Hematopoietic multipotent progenitor cell treated with erythropoietin and hydrocortisone succinate and interleukin-3 and kit ligand, for 17 days (in vitro differentiated cells): ENCODE measurements at regions not wholly inside any gene's neighbourhood (a gene's known extent, or its start where the extent isn't known, plus 50 kb on each side); places are given as distances from the start of the nearest gene placed in this dataset.

Experiments used
- DNase-seq: peaks from one replicate; pipeline ENCODE4 v3.0.0-alpha.2; 2015; ENCODE audit warnings: low spot score

DNA sequence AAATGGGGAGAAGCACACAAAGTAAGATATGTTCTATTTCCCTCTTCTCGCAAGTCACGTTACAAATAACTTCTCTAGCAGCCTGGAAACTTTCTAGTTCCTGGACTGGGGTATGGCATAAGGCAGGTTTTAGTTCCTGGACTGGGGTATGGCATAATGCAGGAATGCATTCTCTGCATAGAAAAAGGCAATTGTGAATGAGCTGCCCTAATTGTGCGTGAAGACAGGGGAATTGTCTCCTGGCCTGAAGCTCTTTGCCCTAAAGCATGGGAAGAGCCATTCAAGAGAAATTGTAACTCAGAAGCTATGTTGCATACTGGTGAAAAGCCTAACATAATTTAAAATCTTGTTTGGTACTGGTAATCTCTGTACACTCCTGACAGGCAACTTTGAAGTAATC is 54.3 kb upstream of the CBLB start:
- no peak for DNase-seq

DNA sequence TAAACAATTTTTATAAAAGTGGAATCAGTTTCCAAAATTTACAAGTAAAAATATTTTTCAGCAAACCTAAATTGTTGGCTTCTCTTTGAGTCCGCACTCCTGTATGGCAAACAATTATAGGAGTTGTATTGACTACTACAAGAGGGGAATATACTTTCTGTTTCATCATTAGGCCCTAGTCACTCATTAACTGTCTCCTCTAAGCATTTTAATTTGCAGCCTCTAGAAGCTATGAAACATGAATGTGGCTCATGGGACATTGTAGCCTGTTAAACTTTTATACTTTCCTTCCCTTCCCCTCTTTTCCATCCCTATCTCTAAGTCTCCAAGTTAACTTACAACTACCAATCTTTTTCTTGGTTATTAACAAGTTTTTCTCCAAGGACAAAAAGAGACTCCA is 58.9 kb upstream of the CBLB start:
- no peak for DNase-seq

DNA sequence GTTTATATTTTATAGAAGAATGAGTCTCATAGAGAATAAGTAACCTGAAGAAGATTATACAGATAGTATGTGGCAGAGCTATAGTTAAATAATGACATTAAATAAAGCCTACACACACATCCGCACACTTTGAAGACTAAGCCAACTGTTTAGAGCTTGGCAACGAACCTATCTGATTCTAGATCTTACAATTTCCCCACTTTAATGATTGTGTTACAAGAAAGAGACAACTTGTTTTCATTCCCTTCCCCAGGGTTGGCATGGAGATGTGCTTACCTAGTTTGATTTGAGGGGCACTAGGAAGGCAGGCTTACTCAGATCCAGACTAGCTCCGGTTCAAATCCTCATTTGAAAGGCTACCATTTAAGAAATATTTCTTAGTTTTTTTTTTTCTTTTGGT is 61.9 kb upstream of the CBLB start:
- no peak for DNase-seq

DNA sequence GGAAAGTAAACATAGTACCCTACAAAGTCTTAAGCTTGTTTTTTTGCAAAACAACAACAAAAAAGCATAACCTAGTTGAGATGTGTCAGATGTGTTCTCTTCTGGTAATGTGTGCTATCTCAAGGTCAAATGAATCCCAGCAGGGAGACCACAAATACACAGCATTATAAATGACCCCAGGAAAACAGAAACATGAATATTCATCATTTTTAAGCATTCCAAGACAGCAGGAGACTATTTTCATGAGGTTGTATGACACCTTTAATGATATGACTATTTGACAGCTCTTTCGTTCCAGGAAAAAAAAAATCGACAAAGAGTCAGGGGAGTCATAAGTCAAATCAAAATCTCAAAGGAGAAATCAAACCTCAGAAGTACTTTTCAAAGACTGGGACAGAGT is 62.7 kb upstream of the CBLB start:
- no peak for DNase-seq

DNA sequence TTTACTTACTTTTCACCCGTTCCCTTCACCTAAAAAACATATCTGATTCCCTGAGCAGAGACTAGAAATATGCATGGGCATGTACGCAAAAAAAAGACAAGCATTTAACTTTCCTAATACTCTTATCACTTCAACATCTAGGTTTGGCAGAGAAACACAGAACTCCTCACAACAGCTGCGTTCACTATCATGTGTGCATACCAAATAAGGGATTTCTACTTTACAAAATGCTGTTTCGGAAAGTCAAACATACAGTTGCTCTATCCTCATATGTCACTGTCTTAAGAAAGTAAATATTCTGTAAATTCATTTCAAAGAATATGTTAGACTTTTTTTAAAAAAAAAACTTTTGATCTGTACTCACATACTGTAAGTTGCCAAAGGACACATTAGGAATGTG is 65.1 kb upstream of the CBLB start:
- DNase-seq, result no peak

DNA sequence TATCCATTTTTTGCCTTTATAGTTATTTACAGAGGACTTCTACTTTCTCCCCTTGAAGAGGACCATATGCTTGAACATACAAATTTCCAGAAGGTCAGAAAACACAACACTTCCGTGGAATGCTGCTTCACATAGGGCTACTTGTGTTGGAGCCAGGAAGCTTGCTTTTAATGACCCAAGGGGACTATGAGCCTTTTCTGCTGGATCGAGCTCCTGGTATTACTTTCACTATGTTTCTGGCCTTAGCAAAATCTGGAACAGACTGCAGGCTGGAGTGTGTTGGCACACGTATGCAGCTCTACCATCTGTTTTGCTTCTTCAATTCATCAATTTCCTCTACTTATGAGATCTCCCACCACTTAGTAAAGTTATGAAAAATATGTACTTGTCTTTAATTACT is 69.3 kb upstream of the CBLB start:
- DNase-seq, result no peak

DNA sequence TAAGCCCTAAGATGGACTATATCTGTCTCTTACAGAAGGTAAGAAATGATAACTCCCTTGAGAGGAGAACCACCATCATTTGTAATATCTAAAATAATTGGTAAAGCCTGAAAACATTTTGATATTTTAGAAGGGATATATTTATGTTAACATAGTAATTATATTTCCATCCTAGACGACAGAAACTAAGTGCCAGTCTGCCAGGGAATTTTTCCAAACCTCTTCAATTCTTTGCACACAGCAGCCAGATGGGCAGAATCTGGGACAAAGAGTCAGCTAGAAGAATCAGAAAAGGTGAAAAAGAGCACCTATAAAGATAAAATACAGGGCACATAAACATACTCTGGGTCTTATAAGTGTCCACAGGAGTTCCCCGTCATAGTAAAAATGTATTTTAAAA is 70.0 kb upstream of the CBLB start:
- no peak for DNase-seq

DNA sequence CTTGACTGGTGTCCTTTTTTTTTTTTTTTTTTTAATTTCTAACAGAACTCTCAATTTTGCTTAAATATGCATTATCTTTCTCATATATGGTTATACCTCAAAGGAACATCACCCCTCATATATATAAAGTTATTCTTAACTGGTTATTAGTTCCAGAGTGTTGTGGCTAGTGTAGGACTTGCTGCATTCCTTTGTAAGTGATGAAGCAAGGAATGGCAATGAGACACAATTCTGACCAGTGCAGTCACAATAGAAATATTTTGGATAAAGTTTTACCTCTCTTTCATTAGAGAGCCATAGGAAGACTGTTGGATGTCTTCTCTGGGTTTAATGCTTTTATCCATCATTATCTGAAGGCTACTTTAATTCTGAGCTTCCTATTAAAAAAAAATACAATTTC is 75.5 kb upstream of the CBLB start:
- no peak for DNase-seq

DNA sequence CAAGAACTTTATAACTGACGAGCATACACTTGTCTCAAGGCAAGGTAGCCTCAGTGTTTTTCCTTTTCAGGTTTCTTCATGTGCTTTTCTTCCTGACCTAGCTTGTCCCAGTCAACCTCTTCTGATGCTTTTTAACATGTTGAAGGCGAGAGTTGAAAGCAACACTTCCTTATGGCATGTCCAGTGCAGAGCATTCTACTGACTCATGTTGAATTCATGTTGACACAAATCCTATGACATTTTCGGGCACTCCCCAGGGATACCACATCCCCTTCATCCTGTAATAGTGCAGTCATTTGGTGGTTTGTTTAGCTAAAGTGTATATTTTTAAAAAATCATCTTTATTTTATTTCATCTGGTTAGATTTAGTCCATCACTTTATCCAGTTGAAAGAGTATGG is 75.9 kb upstream of the CBLB start:
- DNase-seq, result no peak

DNA sequence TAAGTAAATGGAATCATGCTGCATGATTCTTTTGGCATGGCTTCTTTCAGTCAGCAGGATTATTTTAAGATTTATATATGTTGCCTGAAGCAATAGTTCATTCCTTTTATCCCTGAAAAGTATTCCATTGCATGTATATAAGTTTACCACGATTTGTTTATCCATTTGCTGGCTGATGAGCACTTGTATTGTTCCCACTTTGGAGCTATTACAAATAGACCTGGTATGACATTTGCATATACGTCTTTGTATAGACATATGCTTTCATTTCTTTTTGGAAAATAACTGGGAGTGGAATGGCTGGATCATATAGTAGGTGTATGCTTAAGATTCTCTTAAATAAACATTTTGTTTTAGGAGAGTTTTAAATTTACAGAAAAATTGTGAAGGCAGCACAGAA is 79.3 kb upstream of the CBLB start:
- DNase-seq, result no peak

DNA sequence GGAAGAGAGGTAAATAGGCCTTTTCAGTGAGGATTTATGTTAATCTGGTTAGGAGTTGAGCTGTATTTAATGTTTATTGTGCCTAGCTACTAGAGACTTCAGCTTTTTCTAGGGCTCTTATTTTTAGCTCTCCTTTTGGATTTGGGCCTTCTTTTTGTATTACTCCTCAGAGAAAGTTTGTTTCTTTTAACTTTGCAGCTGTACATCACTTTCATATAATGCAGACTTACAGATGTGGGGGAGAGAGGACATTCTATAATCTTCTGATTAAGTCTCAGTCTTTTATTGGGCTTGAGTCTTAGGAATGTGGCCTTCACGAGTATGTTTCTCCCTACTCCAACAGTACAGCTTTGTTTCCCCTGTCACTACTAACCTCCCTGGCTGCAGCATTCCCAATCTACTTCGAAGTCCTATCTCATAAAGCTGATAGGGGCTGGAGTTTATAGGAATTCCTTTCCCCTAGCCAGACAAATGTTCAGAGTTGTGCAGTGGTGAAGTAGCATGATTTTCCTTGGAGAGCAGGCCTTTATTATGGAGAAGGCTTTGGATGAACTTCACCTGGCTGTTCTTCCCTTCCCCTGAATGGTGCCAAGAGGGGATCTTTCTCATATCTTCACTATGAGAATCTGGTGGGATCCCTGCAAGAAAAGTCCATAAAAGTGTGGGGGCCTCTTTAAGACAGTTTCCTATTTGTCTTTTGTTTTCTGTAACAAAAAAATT is 82.2 kb upstream of the CBLB start:
- DNase-seq, result no peak

DNA sequence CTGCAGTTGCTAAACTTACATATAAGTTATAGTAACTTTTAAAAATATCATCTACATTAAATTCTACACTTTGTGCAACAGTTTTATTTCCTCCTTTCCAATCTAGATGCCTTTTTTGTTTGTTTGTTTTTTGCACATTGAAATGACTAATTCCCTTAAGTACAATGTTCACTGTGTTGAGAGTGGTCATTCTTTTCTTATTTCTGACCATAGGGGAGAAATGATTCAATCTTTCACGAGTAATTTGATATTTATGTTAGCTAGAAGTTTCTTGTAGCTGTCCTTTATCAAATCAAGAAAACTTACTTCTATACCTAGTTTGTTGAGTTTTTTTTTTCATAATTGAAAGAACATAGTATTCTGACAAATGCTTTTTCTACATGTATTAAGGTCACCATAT is 85.0 kb upstream of the CBLB start:
- DNase-seq, result no peak

DNA sequence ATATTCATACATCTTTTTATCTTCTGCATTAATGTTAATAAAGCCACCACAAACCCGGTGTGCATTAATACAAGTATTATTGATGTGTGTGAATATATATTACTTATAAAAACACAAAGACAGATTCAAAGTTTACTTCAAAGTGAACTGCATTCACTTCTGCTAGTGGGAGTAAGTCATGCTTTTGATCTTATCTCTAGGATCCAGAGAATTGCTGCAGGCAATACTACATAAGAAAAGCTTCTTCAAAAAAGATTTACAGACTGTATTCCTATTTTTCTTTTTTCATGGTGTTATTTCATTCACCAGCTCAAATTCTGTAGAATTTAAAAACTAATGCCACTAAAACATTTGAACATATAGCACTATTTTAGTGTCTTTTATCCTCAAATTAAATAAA is 87.5 kb upstream of the CBLB start:
- no peak for DNase-seq

DNA sequence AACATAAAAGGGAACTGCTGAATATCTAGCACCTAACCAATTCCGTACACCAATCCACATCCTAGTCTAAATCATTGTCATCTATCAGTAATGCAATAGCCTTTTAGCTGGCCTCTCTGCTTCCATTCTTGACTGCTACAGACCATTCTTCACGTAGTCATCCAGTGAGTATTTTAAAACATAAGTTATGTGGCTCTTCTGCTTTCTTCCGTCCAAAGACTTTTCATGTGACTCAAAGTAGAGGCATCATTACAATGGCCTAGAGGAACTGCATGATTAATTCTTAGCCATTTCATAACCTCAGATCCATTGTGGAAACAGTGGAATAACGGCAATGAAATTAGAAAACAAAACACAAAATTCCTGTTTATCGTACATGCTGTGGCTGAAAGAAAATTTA is 88.9 kb upstream of the CBLB start:
- DNase-seq, result no peak

DNA sequence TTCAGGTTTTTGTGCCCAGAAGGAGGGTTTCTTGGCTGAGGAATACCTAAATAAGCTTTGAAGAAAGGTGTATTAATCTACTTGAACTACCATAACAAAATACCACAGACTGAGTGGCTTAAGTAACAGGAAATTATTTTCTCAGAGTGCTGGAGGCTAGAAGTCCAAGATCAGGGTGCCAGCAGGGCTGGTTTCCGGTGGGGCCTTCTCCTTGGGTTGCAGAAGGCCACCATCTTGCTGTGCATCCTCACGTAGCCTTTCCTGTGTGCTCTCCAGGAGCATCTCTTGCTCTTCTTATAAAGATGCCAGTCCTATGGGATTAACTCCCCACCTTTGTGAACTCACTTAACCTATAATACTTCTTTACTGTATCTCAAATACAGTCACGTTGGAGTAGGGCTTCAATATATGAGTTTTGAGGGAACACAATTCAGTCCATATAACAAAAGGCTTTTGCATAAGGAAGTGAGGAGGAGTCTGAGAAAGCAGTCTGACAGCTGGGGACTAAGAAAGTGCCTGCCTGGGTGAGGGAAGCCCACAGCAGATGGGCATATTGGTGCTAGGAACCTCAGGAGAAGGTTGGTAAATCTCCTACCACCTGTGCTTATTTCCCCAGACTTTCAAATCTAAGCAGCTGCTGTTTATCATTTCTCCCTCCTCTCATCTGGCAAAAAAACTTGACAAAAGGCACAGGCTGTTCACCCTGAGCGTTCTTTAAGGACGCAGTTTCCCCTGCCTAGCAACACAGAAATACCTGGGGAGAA is 89.6 kb upstream of the CBLB start:
- no peak for DNase-seq

DNA sequence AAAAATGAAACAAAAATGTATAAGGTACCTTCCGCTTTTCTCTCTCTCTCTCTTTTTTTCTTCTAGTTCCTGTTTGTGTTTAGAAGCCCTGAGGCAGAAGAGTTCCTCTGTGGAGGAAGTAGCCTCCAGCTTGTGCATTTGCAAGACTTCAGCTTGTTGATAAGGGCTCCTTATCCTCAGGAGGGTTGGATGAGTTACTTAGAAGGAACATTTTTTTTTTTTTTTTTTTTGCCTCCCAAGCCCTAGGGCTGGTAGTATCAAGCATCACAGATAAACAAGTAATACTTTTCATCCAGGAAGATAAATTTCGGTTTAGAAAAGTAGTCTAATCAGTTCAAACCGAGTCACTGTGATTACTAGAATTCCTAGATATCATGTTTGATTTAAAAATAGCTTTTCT is 91.0 kb upstream of the CBLB start:
- DNase-seq, result no peak

DNA sequence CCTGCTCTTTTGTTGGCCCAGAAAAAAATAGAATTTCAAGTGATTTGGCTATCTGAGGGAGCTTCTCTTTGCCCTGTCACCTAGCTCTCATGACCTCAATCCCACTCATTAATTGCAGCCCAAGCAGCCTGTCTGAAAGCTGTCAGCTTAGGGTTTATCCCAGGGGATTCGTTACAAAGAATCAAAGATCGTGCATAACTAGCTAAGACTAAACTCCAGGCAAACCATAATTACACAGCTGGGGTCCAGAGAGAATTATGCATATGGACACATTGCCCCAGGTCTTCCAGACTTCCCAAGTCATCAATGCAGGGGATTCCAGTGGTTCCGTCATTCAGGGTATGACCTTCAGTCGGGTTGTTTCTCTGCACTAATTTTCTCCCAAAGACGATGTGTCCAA is 91.6 kb upstream of the CBLB start:
- no peak for DNase-seq

DNA sequence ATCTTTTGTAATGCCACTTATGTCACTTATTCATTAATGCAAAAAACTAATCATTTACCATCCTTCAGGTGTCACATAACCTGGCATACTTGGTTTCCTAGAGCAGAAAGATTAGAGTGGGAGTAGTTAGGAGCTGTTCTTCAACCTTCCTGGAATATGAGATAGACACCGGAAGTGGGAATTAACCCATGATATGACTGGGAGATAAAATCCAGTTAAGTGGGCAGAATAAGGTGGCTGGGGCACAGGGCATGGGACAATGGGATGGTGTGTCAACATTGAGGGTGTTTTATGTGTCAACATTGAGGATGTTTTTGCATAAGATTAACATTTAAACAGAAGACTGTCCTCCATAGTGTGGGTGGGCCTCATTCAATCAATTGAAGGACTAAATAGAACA is 94.3 kb upstream of the CBLB start:
- no peak for DNase-seq

DNA sequence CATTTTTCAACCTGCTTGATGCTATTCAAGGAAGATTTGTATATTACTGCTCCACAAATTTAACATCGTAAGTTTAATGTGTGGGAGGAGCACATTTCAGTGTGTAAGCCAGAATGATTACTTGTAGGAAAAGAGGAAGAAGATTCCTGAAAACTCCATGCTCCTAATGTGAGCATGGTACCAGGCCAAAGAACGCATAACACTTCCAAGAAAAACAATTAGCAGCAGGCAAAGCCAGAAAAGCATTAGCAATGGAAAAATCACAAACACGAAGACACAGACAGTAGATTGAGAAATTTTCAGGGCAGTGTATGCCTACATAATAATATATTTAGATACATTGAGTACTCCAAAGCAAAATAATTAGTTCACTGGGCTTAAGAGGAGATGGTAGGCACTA is 96.6 kb upstream of the CBLB start:
- no peak for DNase-seq

DNA sequence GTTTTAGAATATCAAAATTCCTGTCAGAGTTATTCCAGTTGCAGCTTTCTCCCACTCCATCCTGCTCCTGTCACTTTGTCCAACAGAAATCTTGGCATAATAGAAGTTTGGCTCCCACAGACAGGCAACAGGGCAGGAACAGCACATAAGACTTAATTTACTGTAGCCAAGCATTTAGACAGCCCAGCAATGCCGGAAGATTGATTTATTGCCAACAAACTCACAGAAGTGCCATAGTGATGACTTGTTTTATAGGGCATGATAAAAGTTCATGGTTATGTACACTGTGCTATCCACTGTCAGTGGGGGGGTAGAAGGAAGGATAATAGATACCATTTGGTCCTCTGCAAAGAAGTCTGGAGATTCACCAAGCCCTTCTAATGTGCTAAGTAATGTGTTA is 98.3 kb upstream of the CBLB start:
- no peak for DNase-seq

DNA sequence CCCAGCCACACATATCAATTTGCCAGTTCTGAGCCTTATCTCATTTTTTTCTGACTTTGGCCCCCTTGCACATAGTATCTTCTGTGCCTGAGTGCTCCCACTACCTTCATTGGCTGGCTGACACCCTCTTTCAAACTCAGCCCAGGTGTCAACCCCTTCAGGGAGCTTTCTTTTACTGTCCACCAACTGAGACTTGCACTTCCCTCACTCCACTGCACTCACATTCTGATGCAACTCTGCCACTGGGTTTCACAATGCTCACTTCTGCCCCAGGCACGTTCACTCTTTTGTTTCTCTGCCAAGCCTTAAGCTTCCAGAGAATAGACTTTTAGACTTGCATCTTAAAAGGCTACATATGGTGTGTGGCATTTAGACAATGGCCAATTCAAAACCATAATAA is 101.5 kb upstream of the CBLB start:
- DNase-seq, result no peak

DNA sequence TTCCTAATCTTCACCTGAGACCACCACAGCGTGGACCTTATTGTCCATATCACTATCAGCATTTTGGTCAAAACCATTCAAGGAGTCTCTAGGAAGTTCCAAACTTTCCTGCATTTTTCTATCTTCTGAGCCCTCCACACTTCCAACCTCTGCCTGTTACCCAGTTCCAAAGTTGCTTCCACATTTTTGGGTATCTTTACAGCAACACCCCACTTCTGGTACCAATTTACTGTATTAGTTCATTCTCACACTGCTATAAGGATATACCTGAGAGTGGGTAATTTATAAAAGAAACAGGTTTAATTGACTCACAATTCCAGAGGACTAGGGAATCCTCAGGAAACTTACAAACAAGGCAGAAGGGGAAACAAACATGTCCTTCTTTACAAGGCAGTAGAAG is 103.3 kb upstream of the CBLB start:
- no peak for DNase-seq

DNA sequence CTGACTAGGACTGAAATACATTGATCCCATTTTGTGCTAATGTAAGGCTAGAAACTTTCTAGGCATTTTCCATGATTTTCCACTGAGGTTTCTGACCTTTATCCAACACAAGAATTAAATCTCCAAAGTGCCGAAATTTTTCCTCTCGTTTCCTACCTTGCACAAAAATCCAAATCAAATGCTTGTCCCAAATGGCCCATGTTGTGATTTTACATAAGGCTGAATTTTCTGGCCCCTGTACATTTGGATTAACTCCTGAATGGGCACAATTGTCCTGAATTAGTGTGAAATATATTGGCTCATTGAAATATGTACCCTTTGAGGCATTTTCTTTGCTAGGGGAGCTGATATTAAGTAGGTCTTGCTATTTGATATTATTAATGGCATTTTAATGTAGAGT is 105.6 kb upstream of the CBLB start:
- no peak for DNase-seq

DNA sequence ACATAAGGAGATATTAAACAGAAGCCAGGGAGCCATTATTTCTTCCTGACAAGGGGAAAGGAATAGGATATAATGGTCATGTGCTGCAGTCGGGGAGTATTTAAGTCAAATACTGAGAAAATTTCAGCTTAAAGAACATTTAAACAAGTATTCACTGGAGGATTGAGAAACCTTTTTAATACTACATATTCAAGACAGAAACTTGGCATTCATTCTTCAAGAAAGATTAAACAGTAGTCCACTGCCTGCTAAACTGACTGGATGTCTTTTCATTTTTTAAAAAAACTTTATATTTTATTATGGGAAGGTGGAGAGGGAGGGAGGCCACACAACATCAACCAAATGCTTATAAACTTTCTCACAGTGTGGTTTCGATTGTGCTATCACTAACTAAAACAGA is 107.4 kb upstream of the CBLB start:
- DNase-seq, result no peak
